ENCODE measurements at regions not wholly inside any gene's neighbourhood (a gene's known extent, or its start where the extent isn't known, plus 50 kb on each side); places are given as distances from the start of the nearest gene placed in this dataset.

- no peak for TF ChIP-seq CTCF (IDR thresholded peaks at IDR 0.05; ENCODE audit: insufficient read depth, low read depth, low read length)
- H3K4me3 ChIP-seq (ENCODE audit: low read depth, low read length): no peak overlapping the region
- peak; percentile 14 for DNase-seq (ENCODE audit: low read depth)
Observed at GRCh38 chrX:8083286-8083685, 87.8 kb downstream of the VCX2 start.

GRCh38 chrX:8075636-8076035 is 95.4 kb downstream of the VCX2 start:
- TF ChIP-seq CTCF (IDR thresholded peaks at IDR 0.05; ENCODE audit: insufficient read depth, low read depth, low read length): no peak
- DNase-seq (ENCODE audit: low read depth): no peak
- no peak overlapping the region for H3K4me3 ChIP-seq (ENCODE audit: low read depth, low read length)

- no peak overlapping the region for H3K4me3 ChIP-seq (ENCODE audit: low read depth, low read length)
- peak; percentile 66 for DNase-seq (ENCODE audit: low read depth)
- no peak for TF ChIP-seq CTCF (IDR thresholded peaks at IDR 0.05; ENCODE audit: insufficient read depth, low read depth, low read length)
Observed at GRCh38 chrX:8067754-8068462, 103.2 kb downstream of the VCX2 start.

- DNase-seq (ENCODE audit: low read depth): no peak
- H3K4me3 ChIP-seq (ENCODE audit: low read depth, low read length): no peak overlapping the region
- TF ChIP-seq CTCF (IDR thresholded peaks at IDR 0.05; ENCODE audit: insufficient read depth, low read depth, low read length): no peak
Observed at GRCh38 chrX:8052909-8053308, 118.2 kb downstream of the VCX2 start.

GRCh38 chrX:8049827-8050226 is 121.2 kb downstream of the VCX2 start:
- TF ChIP-seq CTCF (IDR thresholded peaks at IDR 0.05; ENCODE audit: insufficient read depth, low read depth, low read length): no peak
- no peak for DNase-seq (ENCODE audit: low read depth)
- no peak overlapping the region for H3K4me3 ChIP-seq (ENCODE audit: low read depth, low read length)

- no peak overlapping the region for H3K4me3 ChIP-seq (ENCODE audit: low read depth, low read length)
- DNase-seq (ENCODE audit: low read depth): no peak
- no peak for TF ChIP-seq CTCF (IDR thresholded peaks at IDR 0.05; ENCODE audit: insufficient read depth, low read depth, low read length)
Observed at GRCh38 chrX:8048466-8048865, 121.3 kb upstream of the PNPLA4 start.

- no peak for TF ChIP-seq CTCF (IDR thresholded peaks at IDR 0.05; ENCODE audit: insufficient read depth, low read depth, low read length)
- DNase-seq (ENCODE audit: low read depth): peak; percentile 8
Observed at GRCh38 chrX:8044947-8045346, 117.7 kb upstream of the PNPLA4 start.

More at GRCh38 chrX:8044947-8045346, 117.7 kb upstream of the PNPLA4 start:
- no peak overlapping the region for H3K4me3 ChIP-seq (ENCODE audit: low read depth, low read length)
